GM12878 (cell line): ENCODE measurements at regions not wholly inside any gene's neighbourhood (a gene's known extent, or its start where the extent isn't known, plus 50 kb on each side); places are given as distances from the start of the nearest gene placed in this dataset.

Experiments used
- CHD2 ChIP-seq: IDR thresholded peaks from 2 replicates; pipeline ENCODE4 v1.6.1; 2011; ENCODE audit warnings: low read depth, low read length, improper control_type of control experiment, borderline replicate concordance
- CREB1 ChIP-seq: IDR thresholded peaks from 2 replicates; pipeline ENCODE4 v1.6.1; 2012; ENCODE audit warnings: low read depth, mild to moderate bottlenecking, inconsistent platforms
- EGR1 ChIP-seq, 2 experiments: IDR thresholded peaks; 1 replicate in 1 of 2; 2 replicates in 1 of 2; pipeline ENCODE4 v1.6.1; 2011 to 2012; ENCODE audit warnings: low read depth in 2 of 2, low read length in 2 of 2, borderline replicate concordance in 1 of 2, mild to moderate bottlenecking in 1 of 2, moderate library complexity in 1 of 2
- ELK1 ChIP-seq: IDR thresholded peaks from 2 replicates; pipeline ENCODE4 v1.6.1; 2012; ENCODE audit warnings: low read depth, low read length, improper control_type of control experiment
- EZH2 ChIP-seq: IDR thresholded peaks from 2 replicates; pipeline ENCODE4 v1.6.1; 2012; ENCODE audit warnings: low read depth, mild to moderate bottlenecking, control low read depth, inconsistent platforms, low read length, borderline replicate concordance; ENCODE audit not compliant: control insufficient read depth
- FOXM1 ChIP-seq: IDR thresholded peaks from 2 replicates; pipeline ENCODE4 v1.6.1; 2012; ENCODE audit warnings: low read depth, mild to moderate bottlenecking, inconsistent platforms, low read length, moderate library complexity
- MAX ChIP-seq: IDR thresholded peaks from 2 replicates; pipeline ENCODE4 v1.6.1; 2012; ENCODE audit warnings: low read depth, low read length, improper control_type of control experiment
- POLR2A ChIP-seq: IDR thresholded peaks from 2 replicates; pipeline ENCODE4 v1.6.1; 2011; ENCODE audit warnings: low read depth, mild to moderate bottlenecking, low read length
- POLR2AphosphoS5 ChIP-seq: IDR thresholded peaks from 2 replicates; pipeline ENCODE4 v1.6.1; 2011; ENCODE audit warnings: mild to moderate bottlenecking, low read length, inconsistent platforms
- REST ChIP-seq: IDR thresholded peaks from 2 replicates; pipeline ENCODE4 v1.6.1; 2012; ENCODE audit warnings: mild to moderate bottlenecking, low read depth, low read length
- ZNF687 ChIP-seq: fragments of 450-650 bp; IDR thresholded peaks from 2 replicates; pipeline ENCODE4 v1.6.1; 2017; ENCODE audit warnings: mild to moderate bottlenecking, moderate library complexity
- ZZZ3 ChIP-seq: IDR thresholded peaks from 2 replicates; pipeline ENCODE4 v1.6.1; 2011; ENCODE audit warnings: low read depth; ENCODE audit not compliant: control insufficient read depth, insufficient read length

- no peak for TF ChIP-seq ZZZ3
- TF ChIP-seq POLR2A = no peak
- no peak for TF ChIP-seq ZNF687
- no peak for TF ChIP-seq POLR2AphosphoS5
- no peak for TF ChIP-seq MAX
- TF ChIP-seq EZH2 = no peak
- TF ChIP-seq ELK1 = no peak
- TF ChIP-seq CHD2 = no peak
- no peak for TF ChIP-seq FOXM1
- TF ChIP-seq REST = no peak
- no peak for TF ChIP-seq EGR1 (IDR thresholded peaks at IDR 0.05; ENCODE audit: borderline replicate concordance in 1 of 2, low read depth in 2 of 2, low read length in 2 of 2)
- TF ChIP-seq CREB1 = no peak
Measured at GRCh38 chr7:27420702-27421101, 178.1 kb downstream of the EVX1 start.
